Loucy (cell line): ENCODE measurements at regions not wholly inside any gene's neighbourhood (a gene's known extent, or its start where the extent isn't known, plus 50 kb on each side); places are given as distances from the start of the nearest gene placed in this dataset.

ENCODE experiments used
- H2AFZ ChIP-seq: fragments of 200-600 bp; sonication (generic); 2 replicates; pipeline ENCODE4 v1.6.0; 2016; ENCODE audit warnings: antibody characterized with exemption, mild to moderate bottlenecking, low read length, moderate library complexity
- H3F3A ChIP-seq: fragments of 200-600 bp; 2 replicates; pipeline ENCODE4 v1.6.0; 2016; ENCODE audit warnings: antibody characterized with exemption, low read depth, mild to moderate bottlenecking
- H3K27me3 ChIP-seq: fragments of 200-600 bp; sonication (generic); 2 replicates; pipeline ENCODE4 v1.6.1; 2014; ENCODE audit warnings: low read length, mild to moderate bottlenecking; ENCODE audit not compliant: insufficient read depth, poor library complexity, severe bottlenecking
- H3K36me3 ChIP-seq: fragments of 200-600 bp; sonication (generic); 2 replicates; pipeline ENCODE4 v1.6.1; 2016; ENCODE audit warnings: low read length; ENCODE audit not compliant: insufficient read depth
- H3K4me1 ChIP-seq: fragments of 200-600 bp; sonication (generic); 2 replicates; pipeline ENCODE4 v1.5.1; 2014; ENCODE audit warnings: low read length, mild to moderate bottlenecking; ENCODE audit not compliant: insufficient read depth, poor library complexity, severe bottlenecking
- H3K4me2 ChIP-seq: fragments of 200-600 bp; sonication (generic); 2 replicates; pipeline ENCODE4 v1.6.0; 2014; ENCODE audit warnings: antibody characterized with exemption, low read length, low read depth, mild to moderate bottlenecking; ENCODE audit not compliant: poor library complexity, severe bottlenecking
- H3K4me3 ChIP-seq: fragments of 200-600 bp; sonication (generic); 2 replicates; pipeline ENCODE4 v1.5.1; 2014; ENCODE audit warnings: low read length, mild to moderate bottlenecking, mixed read lengths; ENCODE audit not compliant: poor library complexity, severe bottlenecking
- H3K79me2 ChIP-seq: fragments of 200-600 bp; sonication (generic); 2 replicates; pipeline ENCODE4 v1.6.1; 2014; ENCODE audit warnings: low read length; ENCODE audit not compliant: insufficient read depth
- H3K9ac ChIP-seq: fragments of 200-600 bp; sonication (generic); 2 replicates; pipeline ENCODE4 v1.6.0; 2014; ENCODE audit warnings: mild to moderate bottlenecking, low read depth, low read length, moderate library complexity; ENCODE audit not compliant: poor library complexity, severe bottlenecking
- H3K9me2 ChIP-seq: fragments of 200-600 bp; sonication (generic); replicated peaks from 2 replicates; pipeline ENCODE4 v1.6.1; 2016; ENCODE audit warnings: low read depth, low read length, mixed read lengths
- H3K9me3 ChIP-seq: fragments of 200-600 bp; sonication (generic); 2 replicates; pipeline ENCODE4 v1.6.1; 2014; ENCODE audit warnings: mild to moderate bottlenecking, antibody characterized with exemption, low read length, low read depth; ENCODE audit not compliant: insufficient read depth
- H4K20me1 ChIP-seq: fragments of 200-600 bp; sonication (generic); 2 replicates; pipeline ENCODE4 v1.6.0; 2014; ENCODE audit warnings: antibody characterized with exemption, low read length, mild to moderate bottlenecking; ENCODE audit not compliant: insufficient read depth, poor library complexity, severe bottlenecking
- CTCF ChIP-seq: fragments of 200-600 bp; sonication (generic); conservative IDR thresholded peaks from 2 replicates; pipeline ENCODE4 v1.5.1; 2014; ENCODE audit warnings: mild to moderate bottlenecking, antibody characterized with exemption, low read length
- EZH2phosphoT487 ChIP-seq: fragments of 200-600 bp; IDR thresholded peaks from 2 replicates; pipeline ENCODE4 v1.6.1; 2018; ENCODE audit warnings: antibody characterized with exemption, mild to moderate bottlenecking, moderate library complexity, borderline replicate concordance

DNA sequence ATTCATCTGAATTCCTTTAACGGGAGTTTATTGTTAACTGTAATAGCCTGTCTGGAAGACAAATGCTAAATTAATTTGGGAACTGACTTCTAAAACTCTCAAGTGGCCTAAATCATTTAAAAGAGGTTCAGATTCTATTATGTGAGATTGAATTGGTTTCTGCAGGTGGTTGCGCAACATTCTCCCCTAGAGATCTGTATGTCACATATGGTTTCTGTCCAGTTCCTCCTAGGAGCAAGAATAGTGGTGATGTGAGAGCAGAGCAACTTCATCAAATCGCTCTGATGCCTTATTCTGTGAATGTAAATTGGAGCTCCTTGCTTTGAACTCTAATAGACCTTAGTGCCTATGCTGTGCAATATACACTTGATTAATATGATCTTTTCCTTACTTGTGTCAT, 144.6 kb upstream of the GPR101 start:
- TF ChIP-seq EZH2phosphoT487: no peak
- TF ChIP-seq CTCF: no peak

GRCh38 chrX:137172317-137172948, 138.6 kb upstream of the GPR101 start:
- H3K9me3 ChIP-seq: no peaks in the 10 kb centered on the region
- no peaks in the 10 kb centered on the region for H3K36me3 ChIP-seq
- no peak overlapping the region for H3K9ac ChIP-seq
- H3F3A ChIP-seq: no peaks in the 10 kb centered on the region
- no peak for TF ChIP-seq EZH2phosphoT487
- no peak for TF ChIP-seq CTCF
- H3K4me2 ChIP-seq: no peak overlapping the region
- no peaks in the 10 kb centered on the region for H3K79me2 ChIP-seq
- H2AFZ ChIP-seq: no peak overlapping the region
- no peak overlapping the region for H3K4me3 ChIP-seq
- no peaks in the 10 kb centered on the region for H3K9me2 ChIP-seq
- no peaks in the 10 kb centered on the region for H3K4me1 ChIP-seq
- no peaks in the 10 kb centered on the region for H4K20me1 ChIP-seq
- H3K27me3 ChIP-seq: no peaks in the 10 kb centered on the region

More for the DNA sequence above, 144.6 kb upstream of the GPR101 start:
- Histone ChIP-seq H2AFZ (no peak overlapping the region), H3K4me1 (no peaks in the 10 kb centered on the region), H4K20me1 (no peaks in the 10 kb centered on the region), H3F3A (no peaks in the 10 kb centered on the region), H3K4me3 (no peak overlapping the region), H3K4me2 (no peak overlapping the region), H3K9me3 (no peaks in the 10 kb centered on the region), H3K27me3 (no peaks in the 10 kb centered on the region), H3K36me3 (no peaks in the 10 kb centered on the region), H3K79me2 (no peaks in the 10 kb centered on the region), H3K9me2 (no peaks in the 10 kb centered on the region), H3K9ac (no peak overlapping the region)

DNA sequence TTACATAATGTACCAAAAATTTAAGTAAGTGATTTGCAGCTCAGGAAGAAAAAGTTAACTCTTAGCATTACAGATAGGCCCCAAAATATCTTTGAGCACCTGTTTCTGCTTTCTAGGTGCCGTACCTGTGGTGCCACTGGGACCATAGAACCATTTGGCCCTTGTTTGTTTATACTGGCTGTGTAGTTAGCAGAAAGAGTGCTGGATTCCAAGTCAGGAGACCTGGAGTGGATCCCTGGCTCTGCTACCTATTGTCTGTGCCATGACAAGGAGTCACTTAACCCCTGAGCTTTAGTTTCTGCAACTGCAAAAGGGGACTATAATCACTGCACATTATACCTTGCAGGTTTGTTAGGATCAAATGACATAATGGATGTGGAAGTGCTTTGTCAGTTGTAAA, 137.8 kb upstream of the GPR101 start:
- no peaks in the 10 kb centered on the region for H3K79me2 ChIP-seq
- H3K9me2 ChIP-seq: no peaks in the 10 kb centered on the region
- H3F3A ChIP-seq: no peaks in the 10 kb centered on the region
- no peak overlapping the region for H2AFZ ChIP-seq
- no peak overlapping the region for H3K9ac ChIP-seq
- H3K4me2 ChIP-seq: no peak overlapping the region
- no peak overlapping the region for H3K4me3 ChIP-seq
- no peaks in the 10 kb centered on the region for H3K27me3 ChIP-seq
- TF ChIP-seq EZH2phosphoT487: no peak
- TF ChIP-seq CTCF: no peak
- H4K20me1 ChIP-seq: no peaks in the 10 kb centered on the region
- H3K9me3 ChIP-seq: no peaks in the 10 kb centered on the region
- no peaks in the 10 kb centered on the region for H3K4me1 ChIP-seq
- no peaks in the 10 kb centered on the region for H3K36me3 ChIP-seq
